ENCODE measurements at regions not wholly inside any gene's neighbourhood (a gene's known extent, or its start where the extent isn't known, plus 50 kb on each side); places are given as distances from the start of the nearest gene placed in this dataset.

DNA sequence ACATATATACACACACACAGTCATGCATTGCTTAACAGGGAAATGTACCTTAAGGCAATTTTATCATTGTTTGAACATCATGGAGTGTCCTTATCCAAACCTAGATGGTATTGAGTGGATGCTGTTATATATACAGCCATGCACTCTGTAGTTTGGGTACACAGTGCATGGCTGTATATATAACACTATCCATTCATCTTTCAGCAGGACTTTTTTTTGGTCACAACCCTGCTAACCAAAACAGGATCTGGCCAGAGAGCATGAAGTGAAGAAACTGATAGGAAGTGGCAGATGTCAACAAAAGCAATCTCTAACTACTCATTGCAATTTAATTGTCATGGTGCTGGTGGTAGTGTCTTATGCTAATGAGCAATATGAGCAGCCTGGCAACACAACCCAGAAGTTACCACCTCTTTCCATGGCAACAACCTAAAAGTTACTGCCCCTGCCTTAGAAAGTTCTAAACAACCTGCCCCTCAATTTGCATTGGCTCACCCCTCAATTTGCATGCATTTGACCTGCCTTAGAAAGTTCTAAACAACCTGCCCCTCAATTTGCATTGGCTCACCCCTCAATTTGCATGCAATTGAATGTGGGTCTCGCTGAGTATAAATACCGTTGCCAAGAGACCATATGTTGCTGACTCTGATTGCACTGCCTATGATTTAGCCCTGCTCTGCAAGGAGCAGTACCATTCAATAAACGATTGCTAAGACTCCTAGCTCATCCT is 434.9 kb downstream of the DSEL start:
- no peak for TF ChIP-seq CTCF (IDR thresholded peaks at IDR 0.05)
- no peak for TF ChIP-seq POLR2A (IDR thresholded peaks at IDR 0.05)

Measured in lower leg skin (tissue), 3 donors.